PFSK-1 (cell line): ENCODE measurements at regions not wholly inside any gene's neighbourhood (a gene's known extent, or its start where the extent isn't known, plus 50 kb on each side); places are given as distances from the start of the nearest gene placed in this dataset.

Experiments
- FOXP2 ChIP-seq: optimal IDR thresholded peaks from 2 replicates; pipeline ENCODE3; 2011; ENCODE audit warnings: borderline replicate concordance, control low read depth, inconsistent platforms; ENCODE audit not compliant: insufficient read depth; ENCODE audit errors: extremely low read length, extremely low read depth
- POLR2AphosphoS5 ChIP-seq: IDR thresholded peaks from 2 replicates; pipeline ENCODE4 v1.6.1; 2012; ENCODE audit warnings: low read depth, mild to moderate bottlenecking, control low read depth, low read length, moderate library complexity
- REST ChIP-seq, 2 experiments: IDR thresholded peaks; 2 replicates each; pipeline versions ENCODE4 v1.6.1 to v1.8.0; 2011 to 2012; ENCODE audit warnings: low read depth in 2 of 2, low read length in 2 of 2, control low read depth in 1 of 2, inconsistent platforms in 1 of 2, mild to moderate bottlenecking in 1 of 2, moderate library complexity in 1 of 2; ENCODE audit not compliant: insufficient read depth in 1 of 2
- SIN3A ChIP-seq: IDR thresholded peaks from 2 replicates; pipeline ENCODE4 v1.6.1; 2012; ENCODE audit warnings: mild to moderate bottlenecking, low read length, moderate library complexity, borderline replicate concordance; ENCODE audit not compliant: insufficient read depth
- TAF1 ChIP-seq: IDR thresholded peaks from 2 replicates; pipeline ENCODE4 v1.6.1; 2012; ENCODE audit warnings: low read length, control low read depth, borderline replicate concordance; ENCODE audit not compliant: insufficient read depth

GRCh38 chr2:65579506-65580235, 147.3 kb upstream of the SPRED2 start:
- no peak for TF ChIP-seq REST (IDR thresholded peaks at IDR 0.05; ENCODE audit: insufficient read depth in 1 of 2, low read depth in 2 of 2, low read length in 2 of 2)
- TF ChIP-seq FOXP2: no peak
- TF ChIP-seq TAF1: no peak
- no peak for TF ChIP-seq POLR2AphosphoS5
- TF ChIP-seq SIN3A: no peak

GRCh38 chr2:65577654-65578053, 145.3 kb upstream of the SPRED2 start:
- TF ChIP-seq SIN3A (no peak), FOXP2 (no peak), POLR2AphosphoS5 (no peak), TAF1 (no peak), REST (IDR thresholded peaks at IDR 0.05; ENCODE audit: insufficient read depth in 1 of 2, low read depth in 2 of 2, low read length in 2 of 2) (no peak)

- no peak for TF ChIP-seq POLR2AphosphoS5
- no peak for TF ChIP-seq SIN3A
- no peak for TF ChIP-seq TAF1
- no peak for TF ChIP-seq REST (IDR thresholded peaks at IDR 0.05; ENCODE audit: insufficient read depth in 1 of 2, low read depth in 2 of 2, low read length in 2 of 2)
- no peak for TF ChIP-seq FOXP2
These were observed 144.6 kb upstream of the SPRED2 start for GRCh38 chr2:65576861-65577601.

GRCh38 chr2:65576278-65576677, 143.9 kb upstream of the SPRED2 start:
- TF ChIP-seq REST (IDR thresholded peaks at IDR 0.05; ENCODE audit: insufficient read depth in 1 of 2, low read depth in 2 of 2, low read length in 2 of 2) (no peak), POLR2AphosphoS5 (no peak), FOXP2 (no peak), SIN3A (no peak), TAF1 (no peak)
